Cerebellar cortex (tissue), 1 donor: ENCODE measurements at regions not wholly inside any gene's neighbourhood (a gene's known extent, or its start where the extent isn't known, plus 50 kb on each side); places are given as distances from the start of the nearest gene placed in this dataset.
"Not testable (repeated sequence)": the region's sequence is repeated elsewhere in the genome, so short reads cannot be mapped to it uniquely, and the experiment has no call there.

Experiments used
- DNase-seq: peaks from one replicate; pipeline ENCODE4 v3.0.0-alpha.2; 2015; ENCODE audit warnings: low spot score

DNA sequence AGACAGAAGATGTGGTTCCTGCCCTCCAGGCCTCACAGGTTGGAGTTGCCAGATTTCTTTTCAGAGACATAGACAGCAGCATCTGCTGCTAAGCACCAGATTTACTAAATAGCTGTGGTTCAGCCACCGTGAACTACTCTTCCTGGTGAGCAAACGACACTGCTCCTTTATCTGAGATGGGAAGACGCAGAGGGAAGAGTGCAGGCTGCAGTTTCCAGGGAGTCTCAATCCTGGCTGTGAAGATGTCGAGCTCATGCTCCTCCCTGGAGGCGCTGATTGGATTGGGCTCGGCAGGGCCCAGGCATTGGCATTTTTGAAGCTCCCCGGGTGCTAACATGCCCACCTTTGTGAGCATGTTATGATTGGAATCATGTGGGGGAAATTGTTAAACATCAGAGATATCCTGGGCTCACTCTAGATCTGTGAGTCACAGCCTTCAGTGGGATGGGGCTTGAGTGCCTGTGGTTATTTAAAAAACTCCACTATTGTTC is 314.8 kb downstream of the TSN start:
- no peak for DNase-seq

GRCh38 chr2:122072666-122073065 is 317.2 kb downstream of the TSN start:
- no peak for DNase-seq

GRCh38 chr2:122074201-122074600 is 318.8 kb downstream of the TSN start:
- DNase-seq: no peak

DNA sequence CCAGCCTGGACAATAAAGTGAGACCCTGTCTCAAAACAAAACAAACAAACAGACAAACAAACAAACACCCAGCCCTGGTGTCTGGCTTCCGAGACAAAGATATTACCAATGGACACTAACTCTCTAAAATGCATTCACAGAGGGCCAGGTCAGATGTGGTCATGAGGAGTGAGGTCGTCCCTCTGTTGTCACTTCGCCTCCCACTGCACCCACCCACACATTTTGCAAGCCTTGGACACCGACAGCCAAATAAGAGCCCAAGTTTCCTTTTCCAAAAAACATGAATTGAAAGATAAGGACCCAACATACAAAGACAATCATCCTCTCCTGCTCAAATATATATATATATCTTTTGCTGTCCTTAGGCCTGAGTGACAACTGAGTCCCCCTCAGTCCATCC is 319.9 kb downstream of the TSN start:
- no peak for DNase-seq

- DNase-seq: no peak
These were observed 321.7 kb downstream of the TSN start for GRCh38 chr2:122077114-122077513.

GRCh38 chr2:122077771-122078170 is 322.3 kb downstream of the TSN start:
- no peak for DNase-seq

DNA sequence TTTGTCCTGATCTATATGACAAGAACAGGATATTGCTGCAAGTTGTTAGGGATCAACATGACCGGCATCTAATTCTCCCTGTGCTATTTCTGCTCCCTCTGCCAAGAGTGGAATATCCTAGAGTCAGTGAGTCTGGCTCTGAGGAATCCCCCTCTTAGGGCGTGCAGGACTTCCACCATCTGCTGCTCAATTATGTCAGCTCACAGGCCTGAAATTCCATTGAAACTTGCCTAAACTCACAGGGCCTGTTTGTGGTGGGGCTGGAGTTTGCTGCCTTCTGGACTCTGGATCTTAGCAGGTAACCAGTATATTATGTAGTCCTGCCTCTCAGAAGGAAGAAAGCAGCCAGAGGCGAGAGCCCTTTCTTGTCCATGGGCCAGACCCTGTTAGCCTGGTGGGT is 323.0 kb downstream of the TSN start:
- DNase-seq: no peak

- no peak for DNase-seq
These were observed 324.4 kb downstream of the TSN start for GRCh38 chr2:122079844-122080243.

GRCh38 chr2:122080316-122080715 is 324.9 kb downstream of the TSN start:
- DNase-seq: no peak

DNA sequence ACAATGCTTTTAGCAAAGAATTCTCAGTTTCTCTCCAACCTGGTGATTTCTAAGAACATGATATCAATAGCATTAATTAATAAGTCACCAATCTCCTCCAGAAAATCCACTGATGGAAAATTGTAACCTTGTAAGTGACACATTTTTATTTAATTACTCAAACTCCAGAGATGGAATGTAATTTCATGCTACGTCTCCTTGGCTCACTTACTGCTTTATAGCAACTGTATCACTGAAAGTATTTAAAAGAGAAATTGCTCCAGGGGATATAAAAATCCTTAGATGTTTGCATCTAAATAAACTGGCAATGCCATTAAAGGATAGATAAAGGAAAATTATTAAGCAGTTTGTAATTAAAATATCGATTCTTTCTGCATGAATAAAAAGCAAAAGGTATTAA is 325.4 kb downstream of the TSN start:
- no peak for DNase-seq

- no peak for DNase-seq
These were observed 326.3 kb downstream of the TSN start for GRCh38 chr2:122081751-122082150.

- DNase-seq: no peak
These were observed 328.0 kb downstream of the TSN start for GRCh38 chr2:122083256-122084048.

- not testable (repeated sequence) for DNase-seq
These were observed 330.2 kb downstream of the TSN start for GRCh38 chr2:122085672-122086071.

- DNase-seq: no peak
These were observed 339.1 kb downstream of the TSN start for GRCh38 chr2:122094557-122094956.

DNA sequence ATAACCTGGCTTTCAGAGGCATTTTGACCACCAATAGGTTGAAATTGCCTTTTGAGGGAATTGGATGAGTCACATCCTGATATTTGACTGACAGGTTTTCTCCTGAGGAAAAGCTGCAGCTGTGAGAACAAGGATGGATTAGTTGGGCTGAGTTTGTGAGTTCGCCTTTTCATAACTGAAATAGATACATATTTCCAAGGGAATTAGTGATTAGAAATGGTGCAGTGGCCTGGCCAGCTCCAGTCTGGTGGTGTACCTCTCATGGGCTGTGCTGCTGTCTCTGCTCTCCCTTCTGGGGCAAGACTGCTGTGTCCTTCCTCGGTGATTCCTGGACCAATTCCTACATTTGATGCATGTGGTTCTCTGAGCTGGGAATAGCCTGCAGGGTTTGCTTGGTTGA is 341.3 kb downstream of the TSN start:
- no peak for DNase-seq

- DNase-seq: no peak
These were observed 342.9 kb downstream of the TSN start for GRCh38 chr2:122098306-122098705.

DNA sequence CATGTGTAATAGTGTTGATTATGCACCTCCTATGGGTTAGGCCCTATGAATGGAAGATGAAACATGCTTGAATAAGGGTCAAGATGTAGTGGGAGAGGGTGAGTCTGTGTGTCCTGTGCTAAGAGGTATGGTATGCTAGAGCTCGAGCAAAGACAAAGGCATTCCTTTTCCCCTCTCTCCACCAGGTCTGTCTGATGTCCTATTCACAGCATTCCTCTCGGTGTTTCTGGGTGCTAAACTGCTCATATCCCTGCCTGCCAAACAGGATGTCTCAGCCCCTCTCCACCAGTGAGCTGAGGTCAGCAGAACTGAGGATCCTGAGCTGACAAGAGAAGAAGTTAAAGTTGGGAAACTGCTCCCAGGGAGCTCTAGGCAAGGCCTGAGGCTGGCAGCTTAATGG is 344.9 kb downstream of the TSN start:
- DNase-seq: no peak

DNA sequence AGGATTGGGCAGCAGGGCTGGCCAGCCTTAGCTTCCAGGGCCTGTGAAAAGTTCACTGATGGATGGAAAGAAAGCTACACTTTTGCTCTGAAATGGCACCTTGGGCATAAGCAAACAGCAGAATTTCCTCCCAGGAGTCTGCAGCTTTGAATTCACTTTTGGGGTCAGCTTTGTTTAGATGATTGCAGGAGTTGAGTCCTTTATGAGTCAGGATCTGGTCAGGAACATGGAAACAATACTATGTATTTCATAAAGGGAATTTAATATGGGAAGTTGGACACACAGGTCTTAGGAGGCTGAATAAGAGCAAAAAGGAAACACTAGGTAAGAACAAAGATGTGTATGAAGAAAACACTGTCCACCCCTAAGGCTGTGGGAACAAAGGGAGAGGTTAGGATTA is 345.3 kb downstream of the TSN start:
- no peak for DNase-seq

DNA sequence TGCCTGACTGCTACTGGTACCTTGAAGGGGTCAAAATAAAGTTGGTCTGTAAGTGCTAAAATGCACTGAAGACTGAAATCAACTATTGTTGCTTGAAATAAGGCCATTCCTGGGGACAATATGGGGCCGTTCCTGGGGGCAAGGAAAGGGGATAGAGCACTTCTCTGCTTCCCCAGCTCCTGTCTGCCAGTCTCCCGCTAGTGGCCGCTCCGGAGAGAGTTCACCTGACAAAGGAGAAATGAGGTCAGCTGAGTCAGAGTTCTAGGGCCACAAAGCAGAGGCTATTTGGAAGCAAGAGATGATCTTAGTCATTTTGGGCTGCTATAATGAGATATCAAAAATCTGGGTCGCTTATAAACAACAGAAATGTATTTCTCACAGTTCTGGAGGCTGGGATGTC is 345.9 kb downstream of the TSN start:
- no peak for DNase-seq

GRCh38 chr2:122105171-122105876 is 349.9 kb downstream of the TSN start:
- no peak for DNase-seq

- no peak for DNase-seq
These were observed 350.4 kb downstream of the TSN start for GRCh38 chr2:122105877-122106206.

DNA sequence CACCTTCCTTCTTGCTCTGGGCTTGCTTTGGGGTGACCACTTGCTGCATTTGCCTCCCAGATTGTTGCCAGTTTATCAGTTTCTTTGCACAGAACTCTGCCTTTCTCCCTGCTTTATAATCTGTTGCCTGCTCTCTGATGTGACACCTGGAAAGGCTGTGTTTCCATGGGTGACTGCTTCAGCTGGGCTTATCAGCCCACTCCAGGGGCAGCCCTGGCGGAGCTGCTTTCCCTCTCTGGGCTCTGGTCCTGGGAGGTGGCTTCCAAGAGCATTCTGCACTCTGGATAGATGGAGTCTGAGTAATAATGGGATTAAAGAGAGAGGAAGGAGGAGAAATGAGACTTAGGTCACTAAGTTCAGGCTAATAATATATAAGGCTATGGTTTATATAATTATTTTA is 352.7 kb downstream of the TSN start:
- DNase-seq: no peak

- DNase-seq: no peak
These were observed 357.0 kb downstream of the TSN start for GRCh38 chr2:122112216-122113005.
